K562 (cell line): ENCODE measurements at regions not wholly inside any gene's neighbourhood (a gene's known extent, or its start where the extent isn't known, plus 50 kb on each side); places are given as distances from the start of the nearest gene placed in this dataset.

Experiments used
- NFIC ChIP-seq: fragments of 450-650 bp; IDR thresholded peaks from 2 replicates; pipeline ENCODE4 v1.6.1; 2017; ENCODE audit warnings: mild to moderate bottlenecking, inconsistent platforms
- RAD51 ChIP-seq: fragments of 450-650 bp; IDR thresholded peaks from 2 replicates; pipeline ENCODE4 v1.7.1; 2016; ENCODE audit warnings: low read depth, mild to moderate bottlenecking, borderline replicate concordance
- RHOXF2B ChIP-seq: fragments of 250-450 bp; sonication (Bioruptor Pico); conservative IDR thresholded peaks from 2 replicates; pipeline ENCODE4 v1.5.1; 2021
- ZBTB40 ChIP-seq, 2 experiments: fragments of 450-650 bp in 1 of 2; sonication (generic) in 1 of 2; formaldehyde crosslinking in 1 of 2; IDR thresholded peaks; 2 replicates each; pipeline versions ENCODE4 v1.7.1 to v1.9.0; 2016 to 2022; ENCODE audit warnings: inconsistent platforms in 1 of 2, mild to moderate bottlenecking in 1 of 2, missing genetic modification reagents in 1 of 2

- TF ChIP-seq ZBTB40 (IDR thresholded peaks at IDR 0.05): peak; percentile 84
- TF ChIP-seq ZBTB40 (CRISPR knock-in tag; IDR thresholded peaks at IDR 0.05): no peak
- TF ChIP-seq NFIC: no peak
- no peak for TF ChIP-seq RHOXF2B (CRISPR knock-in tag)
- TF ChIP-seq RAD51: no peak
Observed at GRCh38 chr11:130652671-130653335, 204.4 kb downstream of the ADAMTS15 start (continued).
